Inflammatory macrophage (primary cell): ENCODE measurements at regions not wholly inside any gene's neighbourhood (a gene's known extent, or its start where the extent isn't known, plus 50 kb on each side); places are given as distances from the start of the nearest gene placed in this dataset.
"Not testable (repeated sequence)": the region's sequence is repeated elsewhere in the genome, so short reads cannot be mapped to it uniquely, and the experiment has no call there.

Experiments
- DNase-seq, 2 donors: peaks; one replicate each; pipeline ENCODE4 v3.0.0-alpha.2; 2020 to 2022

DNA sequence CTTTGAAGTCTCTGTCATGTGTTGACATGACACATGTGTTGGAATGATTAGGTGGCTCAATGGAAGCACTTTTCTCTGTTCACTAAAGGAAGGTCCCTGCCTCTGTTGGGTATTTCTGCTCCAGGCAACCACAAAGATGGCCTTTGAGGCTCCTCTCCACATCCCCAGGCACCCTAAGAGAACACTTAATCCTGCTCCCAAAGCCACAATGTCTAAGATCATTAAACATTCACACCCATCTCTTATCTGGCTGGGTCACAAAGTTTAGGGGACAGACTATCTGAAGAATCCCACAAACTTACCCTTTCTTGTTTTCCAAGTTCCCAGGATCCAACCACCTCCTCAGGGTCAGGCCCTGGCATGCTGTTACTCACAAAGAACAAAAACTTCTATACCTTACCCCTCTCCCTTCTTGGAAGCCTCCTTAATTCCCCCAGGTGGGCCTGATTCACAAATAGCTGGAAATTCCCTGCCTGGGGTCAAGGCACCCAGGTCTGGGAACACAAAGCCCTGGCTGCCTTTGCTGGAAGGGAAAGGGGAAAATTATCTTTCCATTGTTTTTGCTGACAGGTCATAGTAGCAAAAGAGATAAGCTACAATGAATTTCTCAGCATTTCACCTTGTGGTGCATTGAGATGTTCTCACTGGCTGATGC, 333.7 kb downstream of the PCNX1 start:
- no peak for DNase-seq

DNA sequence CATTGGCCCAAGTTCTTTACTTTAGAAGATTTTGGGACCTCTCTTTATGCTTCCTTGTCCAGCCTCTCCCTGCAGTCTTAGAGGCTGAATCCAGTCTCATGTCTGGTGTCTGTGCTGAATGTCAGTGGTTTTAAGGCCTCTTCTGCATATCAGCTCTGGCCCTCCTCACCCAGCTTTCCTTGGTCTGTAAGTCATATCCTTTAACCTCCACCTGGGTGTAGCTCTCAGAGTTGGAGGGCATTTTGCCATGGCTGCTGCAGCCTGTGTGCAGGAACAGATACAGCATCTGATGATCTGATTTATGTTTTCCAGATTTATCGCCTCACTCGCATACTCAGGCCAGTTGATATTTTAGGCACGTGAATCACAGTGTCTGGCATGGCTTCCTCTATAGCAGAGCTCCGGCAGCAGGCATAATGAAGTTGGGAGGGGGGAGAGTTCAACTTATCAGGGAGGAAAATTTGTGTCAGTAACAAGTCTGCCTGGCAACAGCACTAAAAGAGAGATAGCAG, 335.0 kb downstream of the PCNX1 start:
- no peak for DNase-seq

DNA sequence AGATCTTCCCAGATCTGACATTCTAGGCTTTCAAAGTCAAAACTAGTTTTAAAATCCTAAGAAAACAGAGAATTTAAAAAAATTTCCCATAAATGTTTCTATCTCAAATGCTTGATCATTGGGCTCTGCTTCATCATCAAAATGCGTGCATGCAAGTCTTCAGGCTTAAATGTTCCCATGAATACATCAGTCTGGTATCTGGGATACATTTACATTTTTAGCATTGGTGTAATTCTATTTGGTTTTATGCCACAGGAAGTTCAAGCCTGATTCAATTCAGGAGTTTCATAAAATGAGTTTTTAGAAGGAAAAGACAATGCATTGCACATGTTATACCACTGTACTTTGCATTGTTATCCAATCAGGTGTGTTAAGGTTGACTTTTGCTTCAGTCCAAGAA, 336.4 kb downstream of the PCNX1 start:
- no peak for DNase-seq

- no peak for DNase-seq
Measured at GRCh38 chr14:71244341-71244740, 337.1 kb downstream of the PCNX1 start.

DNA sequence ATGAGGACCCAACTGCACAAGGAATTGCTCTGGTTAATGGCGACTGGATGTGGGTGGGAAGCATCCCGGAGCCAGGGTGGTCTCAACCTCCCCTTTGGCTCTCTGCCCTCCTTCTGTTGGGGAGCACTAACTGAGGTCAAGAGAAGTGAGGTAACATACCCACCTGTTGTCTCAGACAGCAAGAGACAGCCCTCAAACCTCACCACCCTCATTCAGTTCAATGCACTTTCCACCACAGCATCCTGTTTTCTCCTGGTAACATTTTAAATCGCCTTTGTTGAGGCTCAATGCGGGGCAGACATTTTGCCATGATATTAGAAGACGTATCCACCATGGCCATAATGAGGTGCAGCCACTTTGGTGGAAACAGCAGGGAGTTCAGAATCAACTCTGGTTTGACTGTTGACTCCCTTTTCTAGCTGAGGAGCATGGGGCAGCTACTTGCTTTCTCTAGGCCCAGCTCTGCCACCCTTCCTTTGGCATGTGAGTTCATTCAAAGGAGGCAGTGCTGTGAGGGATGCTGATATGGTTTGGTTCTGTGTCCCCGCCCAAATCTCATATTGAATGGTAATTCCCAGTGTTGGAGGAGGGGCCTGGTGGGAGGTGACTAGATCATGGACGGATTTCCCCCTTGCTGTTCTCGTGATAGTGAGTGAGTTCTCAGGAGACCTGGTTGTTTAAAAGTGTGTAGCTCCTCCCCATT, 338.6 kb downstream of the PCNX1 start:
- DNase-seq, result no peak

- DNase-seq, result no peak
Measured at GRCh38 chr14:71246539-71246938, 339.3 kb downstream of the PCNX1 start.

DNA sequence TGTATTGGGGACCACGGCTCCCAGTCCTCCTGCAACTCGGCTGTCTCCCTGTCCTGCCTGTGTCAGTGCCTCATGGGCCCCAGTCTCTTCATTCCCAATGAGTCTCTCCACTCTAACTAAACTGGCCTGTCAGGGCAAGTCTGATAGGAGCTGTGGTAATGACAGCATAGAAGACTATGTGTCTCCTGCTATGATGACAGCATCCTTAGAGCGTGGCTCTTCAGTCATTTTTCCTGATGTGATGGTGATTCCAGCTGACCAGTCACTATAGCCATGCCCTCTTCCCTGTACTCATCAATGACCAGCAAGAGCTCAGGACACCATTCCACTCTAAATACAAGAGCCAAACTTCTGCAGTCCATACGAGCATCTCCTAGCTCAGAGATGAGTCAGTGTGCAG, 339.8 kb downstream of the PCNX1 start:
- DNase-seq, result no peak

DNA sequence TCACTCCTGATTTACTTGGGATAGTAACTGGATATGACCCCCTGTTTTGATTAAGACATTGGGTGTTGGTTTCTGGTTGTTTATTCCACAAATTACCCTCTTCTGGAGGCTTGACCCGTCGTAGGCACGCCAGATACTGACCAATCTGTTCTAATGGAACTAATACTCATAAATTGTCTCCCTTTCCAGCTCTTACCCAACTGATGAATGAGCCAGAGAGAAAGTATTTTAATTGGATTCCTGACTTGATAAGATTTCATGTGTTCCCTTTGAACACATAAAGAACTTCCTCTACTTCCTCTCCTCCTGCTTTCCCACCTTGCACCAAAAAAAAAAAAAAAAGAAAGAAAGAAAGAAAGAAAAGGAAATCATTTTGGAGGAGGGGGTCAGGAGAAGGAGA, 340.9 kb downstream of the PCNX1 start:
- no peak for DNase-seq

- no peak for DNase-seq
Measured at GRCh38 chr14:71250347-71250746, 343.1 kb downstream of the PCNX1 start.

GRCh38 chr14:71250791-71251190, 343.5 kb downstream of the PCNX1 start:
- DNase-seq, result no peak

- DNase-seq, result not testable (repeated sequence)
Measured at GRCh38 chr14:71254091-71254719, 346.9 kb downstream of the PCNX1 start.

DNA sequence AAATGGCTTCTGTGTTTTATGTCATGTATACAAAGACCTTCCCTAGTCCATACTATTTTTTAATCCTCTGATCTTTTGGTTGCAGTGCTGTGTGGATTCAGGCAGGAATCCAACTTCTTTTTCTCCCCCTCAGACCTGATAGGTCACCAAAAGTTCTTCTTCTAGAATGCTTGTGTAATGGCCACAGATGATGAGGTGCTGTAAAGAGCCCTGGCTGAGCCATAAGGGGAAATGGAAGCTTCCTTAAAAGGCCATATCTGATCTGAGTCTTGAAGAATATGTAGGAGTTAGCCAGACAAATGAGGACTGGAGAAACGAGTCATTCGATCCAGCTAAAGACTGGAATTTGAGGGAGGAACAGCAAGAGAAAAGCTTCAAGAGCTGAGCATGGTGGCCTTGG, 353.9 kb downstream of the PCNX1 start:
- DNase-seq, result peak; percentile 70 to 81

- no peak for DNase-seq
Measured at GRCh38 chr14:71262441-71262840, 355.2 kb downstream of the PCNX1 start.

DNA sequence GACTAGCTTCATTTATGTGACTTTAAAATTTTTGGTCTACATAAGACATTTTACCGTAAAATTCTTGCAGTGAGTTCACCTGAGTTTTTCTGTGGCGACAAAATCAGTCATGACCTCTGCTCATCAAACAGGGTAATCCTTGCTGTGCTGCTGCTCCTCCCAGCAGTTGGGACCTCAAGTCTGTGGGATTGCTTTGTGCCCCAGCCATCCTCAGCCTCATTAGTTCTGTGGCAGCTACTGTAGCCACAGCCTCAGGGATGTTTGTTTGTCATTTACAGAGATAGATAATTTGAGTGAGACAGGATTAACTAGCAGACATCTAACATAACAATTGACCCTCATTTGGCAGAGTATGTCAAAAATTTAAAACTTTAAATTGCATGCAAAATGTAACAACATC, 357.0 kb downstream of the PCNX1 start:
- DNase-seq, result no peak

DNA sequence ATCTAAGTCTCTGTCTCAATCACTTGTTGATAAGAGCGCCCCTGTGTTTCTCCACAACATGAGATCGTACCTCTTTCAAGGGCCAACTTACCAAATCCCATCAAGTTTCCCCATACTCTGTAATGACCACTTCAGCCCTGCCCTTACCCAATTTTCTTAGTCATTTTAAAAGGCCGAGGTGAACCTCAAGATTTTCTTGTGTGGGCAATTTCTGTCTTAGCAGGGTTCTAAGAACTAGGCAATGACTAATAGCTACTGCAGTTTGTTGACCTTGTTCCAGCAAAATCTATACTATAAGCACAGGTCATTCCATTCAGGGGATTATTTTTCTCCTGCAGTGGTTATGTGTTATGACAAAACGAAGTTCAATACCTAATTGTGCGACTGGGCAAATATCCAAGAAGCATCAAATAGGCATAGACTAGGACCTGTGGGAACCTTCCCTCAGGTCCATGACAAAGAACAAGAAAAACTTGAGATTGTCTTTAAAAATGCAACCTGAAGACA, 359.8 kb downstream of the PCNX1 start:
- peak; percentile 85 to 90 for DNase-seq

GRCh38 chr14:71267691-71268090, 360.4 kb downstream of the PCNX1 start:
- no peak for DNase-seq

DNA sequence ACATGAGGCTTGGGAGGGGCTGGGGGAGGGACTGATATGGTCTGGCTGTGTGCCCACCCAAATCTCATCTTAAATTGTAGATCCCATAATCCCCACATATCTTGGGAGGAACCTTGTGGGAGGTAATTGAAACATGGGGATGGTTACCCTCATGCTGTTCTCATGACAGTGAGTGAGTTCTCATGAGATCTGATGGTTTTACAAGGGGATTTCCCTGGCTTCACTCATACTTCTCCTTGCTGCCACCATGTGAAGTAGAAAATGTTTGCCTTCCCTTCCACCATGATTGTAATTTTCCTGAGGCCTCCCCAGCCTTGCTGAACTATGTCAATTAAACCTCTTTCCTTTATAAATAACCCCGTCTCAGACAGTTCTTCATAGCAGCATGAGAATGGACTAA, 362.9 kb downstream of the PCNX1 start:
- DNase-seq, result peak; percentile 22 to 63

- DNase-seq, result no peak
Measured at GRCh38 chr14:71271166-71271945, 364.1 kb downstream of the PCNX1 start.

- peak; percentile 14 to 30 for DNase-seq
Measured at GRCh38 chr14:71273366-71273765, 366.1 kb downstream of the PCNX1 start.

DNA sequence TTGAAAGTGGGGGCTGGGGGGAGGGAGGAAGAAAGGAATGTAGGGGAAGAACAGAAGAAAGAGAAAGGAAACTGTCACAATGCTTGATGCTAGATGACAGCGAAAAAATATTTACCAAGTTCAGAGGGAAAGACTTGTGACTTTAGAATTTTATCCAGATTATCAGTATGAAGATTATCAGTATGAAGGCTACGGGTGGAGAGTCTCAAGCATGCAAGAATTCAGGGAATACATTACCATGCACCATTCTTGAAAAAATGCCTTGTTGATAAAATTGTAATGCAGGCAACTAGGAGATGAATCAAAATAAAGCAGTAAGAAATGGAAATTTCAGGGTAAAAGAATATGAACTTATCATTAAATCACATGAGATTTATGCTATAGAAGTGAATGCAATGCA, 376.8 kb downstream of the PCNX1 start:
- no peak for DNase-seq

GRCh38 chr14:71286126-71286525, 378.9 kb downstream of the PCNX1 start:
- DNase-seq, result no peak

DNA sequence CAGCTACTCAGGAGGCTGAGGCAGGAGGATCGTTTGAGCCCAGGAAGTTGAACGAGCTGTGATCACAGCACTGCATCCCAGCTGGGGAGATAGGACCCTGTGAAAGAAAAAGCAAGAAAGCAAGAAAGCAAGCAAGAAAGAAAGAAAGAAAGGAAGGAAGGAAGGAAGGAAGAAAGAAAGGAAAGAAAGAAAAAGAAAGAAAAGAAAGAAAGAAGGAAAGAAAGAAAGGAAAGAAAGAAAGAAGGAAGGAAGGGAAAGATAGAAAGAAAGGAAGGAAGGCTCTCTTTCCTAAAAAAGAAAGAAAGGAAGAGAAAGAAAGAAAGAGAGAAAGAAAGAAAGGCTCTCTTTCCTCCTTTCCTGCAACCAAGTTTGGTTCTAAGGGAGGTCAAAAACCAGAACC, 380.3 kb downstream of the PCNX1 start:
- no peak for DNase-seq

DNA sequence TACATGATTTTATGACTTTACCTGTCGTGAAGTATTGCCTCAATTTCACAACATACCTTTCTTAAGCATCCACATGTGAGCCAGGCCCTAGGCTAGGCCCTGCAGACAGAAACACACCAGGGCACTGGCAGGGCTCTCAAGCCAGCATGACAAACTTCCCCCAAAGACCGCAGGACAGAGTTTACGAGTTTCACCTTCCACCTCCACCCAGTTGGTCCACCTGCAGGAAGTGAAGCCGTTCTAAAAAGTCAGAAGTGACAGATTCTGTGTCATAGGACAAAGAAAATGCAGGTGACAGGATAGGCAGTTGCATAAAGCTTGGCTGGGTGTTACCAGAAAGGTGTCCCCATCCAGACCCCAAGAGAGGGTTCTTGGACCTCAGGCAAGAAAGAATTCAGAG, 382.3 kb downstream of the PCNX1 start:
- no peak for DNase-seq
